Activated T-cell treated with anti-CD3 and anti-CD28 coated beads, Interleukin-2, amount 50 U/mL, for 24 hours (primary cell): ENCODE measurements at regions not wholly inside any gene's neighbourhood (a gene's known extent, or its start where the extent isn't known, plus 50 kb on each side); places are given as distances from the start of the nearest gene placed in this dataset.

Experiments
- DNase-seq: peaks from one replicate; pipeline ENCODE4 v3.0.0-alpha.2; 2020
- H3K27ac Mint-ChIP-seq: 2 replicates; pipeline ENCODE4 v1.8.0; 2020; ENCODE audit warnings: mild to moderate bottlenecking, mixed read lengths
- H3K27me3 Mint-ChIP-seq: 2 replicates; pipeline ENCODE4 v1.8.0; 2020; ENCODE audit warnings: mixed read lengths
- H3K36me3 Mint-ChIP-seq: 2 replicates; pipeline ENCODE4 v1.8.0; 2020; ENCODE audit warnings: low read depth, mixed read lengths
- H3K4me1 Mint-ChIP-seq: 2 replicates; pipeline ENCODE4 v1.8.0; 2020; ENCODE audit warnings: low read depth, mixed read lengths
- H3K4me3 Mint-ChIP-seq: 2 replicates; pipeline ENCODE4 v1.8.0; 2020; ENCODE audit warnings: mild to moderate bottlenecking, moderate library complexity, mixed read lengths
- H3K9me3 Mint-ChIP-seq: 2 replicates; pipeline ENCODE4 v1.8.0; 2020; ENCODE audit warnings: mixed read lengths

- Mint-ChIP-seq H3K4me1 (no peaks in the 10 kb centered on the region), H3K4me3 (no peak overlapping the region), H3K36me3 (no peaks in the 10 kb centered on the region), H3K27ac (no peak overlapping the region), H3K27me3 (no peaks in the 10 kb centered on the region), H3K9me3 (peaks cover 21% of the 10 kb centered on the region)
- no peak for DNase-seq
Measured at GRCh38 chr3:80496452-80496851, 728.7 kb upstream of the ROBO1 start.

- H3K27me3 Mint-ChIP-seq = no peaks in the 10 kb centered on the region
- no peak overlapping the region for H3K4me3 Mint-ChIP-seq
- H3K27ac Mint-ChIP-seq = no peak overlapping the region
Measured at GRCh38 chr3:80492162-80492561, 724.4 kb upstream of the ROBO1 start.

GRCh38 chr3:80472961-80473360 is 705.2 kb upstream of the ROBO1 start:
- no peak overlapping the region for H3K4me3 Mint-ChIP-seq
- no peaks in the 10 kb centered on the region for H3K4me1 Mint-ChIP-seq
- H3K27me3 Mint-ChIP-seq = no peaks in the 10 kb centered on the region

More at GRCh38 chr3:80492162-80492561, 724.4 kb upstream of the ROBO1 start:
- Mint-ChIP-seq H3K36me3 (no peaks in the 10 kb centered on the region), H3K4me1 (no peaks in the 10 kb centered on the region), H3K9me3 (peaks cover 15% of the 10 kb centered on the region)
- no peak for DNase-seq

GRCh38 chr3:80472459-80472858 is 704.7 kb upstream of the ROBO1 start:
- H3K9me3 Mint-ChIP-seq = peaks cover 14% of the 10 kb centered on the region
- DNase-seq = no peak
- H3K36me3 Mint-ChIP-seq = no peaks in the 10 kb centered on the region
- no peaks in the 10 kb centered on the region for H3K27me3 Mint-ChIP-seq
- H3K4me1 Mint-ChIP-seq = no peaks in the 10 kb centered on the region
- H3K4me3 Mint-ChIP-seq = no peak overlapping the region
- H3K27ac Mint-ChIP-seq = no peak overlapping the region

More at GRCh38 chr3:80472961-80473360, 705.2 kb upstream of the ROBO1 start:
- H3K36me3 Mint-ChIP-seq = no peaks in the 10 kb centered on the region
- H3K27ac Mint-ChIP-seq = no peak overlapping the region
- no peak for DNase-seq
- peaks cover 14% of the 10 kb centered on the region for H3K9me3 Mint-ChIP-seq

- no peak overlapping the region for H3K4me3 Mint-ChIP-seq
- H3K27ac Mint-ChIP-seq = no peak overlapping the region
- no peaks in the 10 kb centered on the region for H3K4me1 Mint-ChIP-seq
- H3K27me3 Mint-ChIP-seq = no peaks in the 10 kb centered on the region
- no peaks in the 10 kb centered on the region for H3K36me3 Mint-ChIP-seq
- H3K9me3 Mint-ChIP-seq = peaks cover 28% of the 10 kb centered on the region
- DNase-seq = no peak
Measured at GRCh38 chr3:80470433-80470832, 702.6 kb upstream of the ROBO1 start.

GRCh38 chr3:80465746-80466145 is 697.9 kb upstream of the ROBO1 start:
- no peak overlapping the region for H3K27ac Mint-ChIP-seq
- no peak overlapping the region for H3K4me3 Mint-ChIP-seq
- H3K27me3 Mint-ChIP-seq = no peaks in the 10 kb centered on the region
- H3K4me1 Mint-ChIP-seq = no peaks in the 10 kb centered on the region
- H3K9me3 Mint-ChIP-seq = peaks cover 29% of the 10 kb centered on the region
- DNase-seq = no peak
- H3K36me3 Mint-ChIP-seq = no peaks in the 10 kb centered on the region

- Mint-ChIP-seq H3K27ac (no peak overlapping the region), H3K27me3 (no peaks in the 10 kb centered on the region), H3K36me3 (no peaks in the 10 kb centered on the region), H3K4me3 (no peak overlapping the region), H3K9me3 (no peaks in the 10 kb centered on the region), H3K4me1 (no peaks in the 10 kb centered on the region)
- no peak for DNase-seq
Measured at GRCh38 chr3:80451393-80451792, 683.6 kb upstream of the ROBO1 start.

- DNase-seq = no peak
- Mint-ChIP-seq H3K27ac (no peak overlapping the region), H3K4me3 (no peak overlapping the region), H3K36me3 (no peaks in the 10 kb centered on the region), H3K27me3 (no peaks in the 10 kb centered on the region), H3K9me3 (no peaks in the 10 kb centered on the region), H3K4me1 (no peaks in the 10 kb centered on the region)
Measured at GRCh38 chr3:80445641-80446040, 677.8 kb upstream of the ROBO1 start.

GRCh38 chr3:80445053-80445452 is 677.3 kb upstream of the ROBO1 start:
- Mint-ChIP-seq H3K4me1 (no peaks in the 10 kb centered on the region), H3K4me3 (no peak overlapping the region), H3K9me3 (no peaks in the 10 kb centered on the region), H3K27ac (no peak overlapping the region), H3K27me3 (no peaks in the 10 kb centered on the region), H3K36me3 (no peaks in the 10 kb centered on the region)
- DNase-seq = no peak

- no peak overlapping the region for H3K27ac Mint-ChIP-seq
- no peaks in the 10 kb centered on the region for H3K36me3 Mint-ChIP-seq
- H3K4me3 Mint-ChIP-seq = no peak overlapping the region
- H3K27me3 Mint-ChIP-seq = no peaks in the 10 kb centered on the region
- H3K4me1 Mint-ChIP-seq = no peaks in the 10 kb centered on the region
- no peak for DNase-seq
- peaks cover 10% of the 10 kb centered on the region for H3K9me3 Mint-ChIP-seq
Measured at GRCh38 chr3:80439490-80439889, 671.7 kb upstream of the ROBO1 start.

GRCh38 chr3:80434366-80434765 is 666.6 kb upstream of the ROBO1 start:
- H3K4me3 Mint-ChIP-seq = no peak overlapping the region
- H3K36me3 Mint-ChIP-seq = no peaks in the 10 kb centered on the region
- no peaks in the 10 kb centered on the region for H3K27me3 Mint-ChIP-seq
- peaks cover 20% of the 10 kb centered on the region for H3K9me3 Mint-ChIP-seq
- H3K27ac Mint-ChIP-seq = no peak overlapping the region
- DNase-seq = no peak
- no peaks in the 10 kb centered on the region for H3K4me1 Mint-ChIP-seq

GRCh38 chr3:80424951-80425350 is 657.2 kb upstream of the ROBO1 start:
- no peak overlapping the region for H3K4me3 Mint-ChIP-seq
- H3K4me1 Mint-ChIP-seq = no peaks in the 10 kb centered on the region
- no peaks in the 10 kb centered on the region for H3K36me3 Mint-ChIP-seq
- H3K27ac Mint-ChIP-seq = no peak overlapping the region
- DNase-seq = no peak
- no peaks in the 10 kb centered on the region for H3K27me3 Mint-ChIP-seq
- H3K9me3 Mint-ChIP-seq = peaks cover 26% of the 10 kb centered on the region

GRCh38 chr3:80408030-80408721 is 640.4 kb upstream of the ROBO1 start:
- Mint-ChIP-seq H3K27me3 (no peaks in the 10 kb centered on the region), H3K36me3 (no peaks in the 10 kb centered on the region), H3K27ac (no peak overlapping the region), H3K9me3 (peaks cover 5% of the 10 kb centered on the region), H3K4me1 (no peaks in the 10 kb centered on the region), H3K4me3 (no peak overlapping the region)
- DNase-seq = no peak

GRCh38 chr3:80405618-80406017 is 637.8 kb upstream of the ROBO1 start:
- H3K9me3 Mint-ChIP-seq = peaks cover 12% of the 10 kb centered on the region
- no peak overlapping the region for H3K4me3 Mint-ChIP-seq
- H3K27me3 Mint-ChIP-seq = no peaks in the 10 kb centered on the region
- no peaks in the 10 kb centered on the region for H3K4me1 Mint-ChIP-seq
- no peak overlapping the region for H3K27ac Mint-ChIP-seq
- DNase-seq = no peak
- H3K36me3 Mint-ChIP-seq = no peaks in the 10 kb centered on the region

GRCh38 chr3:80395023-80395422 is 627.2 kb upstream of the ROBO1 start:
- Mint-ChIP-seq H3K27ac (no peak overlapping the region), H3K4me1 (no peaks in the 10 kb centered on the region), H3K4me3 (no peak overlapping the region), H3K9me3 (peaks cover 8% of the 10 kb centered on the region), H3K27me3 (no peaks in the 10 kb centered on the region), H3K36me3 (no peaks in the 10 kb centered on the region)
- no peak for DNase-seq

GRCh38 chr3:80391573-80391972 is 623.8 kb upstream of the ROBO1 start:
- no peaks in the 10 kb centered on the region for H3K27me3 Mint-ChIP-seq
- no peak overlapping the region for H3K4me3 Mint-ChIP-seq
- H3K9me3 Mint-ChIP-seq = peaks cover 8% of the 10 kb centered on the region
- no peaks in the 10 kb centered on the region for H3K4me1 Mint-ChIP-seq
- no peaks in the 10 kb centered on the region for H3K36me3 Mint-ChIP-seq
- no peak for DNase-seq
- no peak overlapping the region for H3K27ac Mint-ChIP-seq
